Epithelial cell of esophagus (primary cell): ENCODE measurements at regions not wholly inside any gene's neighbourhood (a gene's known extent, or its start where the extent isn't known, plus 50 kb on each side); places are given as distances from the start of the nearest gene placed in this dataset.

Experiments
- DNase-seq: peaks from one replicate; pipeline ENCODE4 v3.0.0; 2010; ENCODE audit warnings: low read depth
- H3K4me3 ChIP-seq: 2 replicates; pipeline ENCODE4 v1.5.1; 2011; ENCODE audit warnings: mild to moderate bottlenecking, low read length, control low read depth
- CTCF ChIP-seq: IDR thresholded peaks from 2 replicates; pipeline ENCODE4 v1.5.1; 2011; ENCODE audit warnings: low read depth, mild to moderate bottlenecking, low read length, control low read depth, inconsistent platforms; ENCODE audit not compliant: insufficient read depth; ENCODE audit errors: missing control alignments

- no peak overlapping the region for H3K4me3 ChIP-seq
- no peak for TF ChIP-seq CTCF
- DNase-seq = peak; percentile 78
Observed at GRCh38 chr3:193837347-193837827, 244.4 kb downstream of the OPA1 start.

- DNase-seq = no peak
- no peak overlapping the region for H3K4me3 ChIP-seq
- TF ChIP-seq CTCF = no peak
Observed at GRCh38 chr3:193840111-193840641, 247.2 kb downstream of the OPA1 start.

- H3K4me3 ChIP-seq = no peak overlapping the region
- DNase-seq = no peak
- TF ChIP-seq CTCF = no peak
Observed at GRCh38 chr3:193841581-193841980, 248.6 kb downstream of the OPA1 start.

GRCh38 chr3:193842029-193842798 lies 249.2 kb downstream of the OPA1 start:
- no peak for TF ChIP-seq CTCF
- H3K4me3 ChIP-seq = no peak overlapping the region

GRCh38 chr3:193842832-193843473 lies 249.9 kb downstream of the OPA1 start:
- no peak overlapping the region for H3K4me3 ChIP-seq
- no peak for DNase-seq
- TF ChIP-seq CTCF = no peak

More at GRCh38 chr3:193842029-193842798, 249.2 kb downstream of the OPA1 start:
- DNase-seq = no peak

- no peak for TF ChIP-seq CTCF
- H3K4me3 ChIP-seq = no peak overlapping the region
- DNase-seq = peak; percentile 42
Observed at GRCh38 chr3:193843474-193844301, 250.7 kb downstream of the OPA1 start.
